Erythroblast (primary cell): ENCODE measurements at regions not wholly inside any gene's neighbourhood (a gene's known extent, or its start where the extent isn't known, plus 50 kb on each side); places are given as distances from the start of the nearest gene placed in this dataset.
"Not testable (repeated sequence)": the region's sequence is repeated elsewhere in the genome, so short reads cannot be mapped to it uniquely, and the experiment has no call there.

Source experiments
- DNase-seq, 2 experiments: peaks; one replicate each; lab custom pipeline; 2025; lab: John Stamatoyannopoulos, UW
- GATA1 ChIP-seq: IDR thresholded peaks from 2 replicates; pipeline ENCODE4 v1.6.1; 2011; ENCODE audit warnings: low read depth, mild to moderate bottlenecking, control low read depth, low read length, moderate library complexity
- POLR2A ChIP-seq: IDR thresholded peaks from 2 replicates; pipeline ENCODE4 v1.6.1; 2011; ENCODE audit warnings: mild to moderate bottlenecking, low read length

DNA sequence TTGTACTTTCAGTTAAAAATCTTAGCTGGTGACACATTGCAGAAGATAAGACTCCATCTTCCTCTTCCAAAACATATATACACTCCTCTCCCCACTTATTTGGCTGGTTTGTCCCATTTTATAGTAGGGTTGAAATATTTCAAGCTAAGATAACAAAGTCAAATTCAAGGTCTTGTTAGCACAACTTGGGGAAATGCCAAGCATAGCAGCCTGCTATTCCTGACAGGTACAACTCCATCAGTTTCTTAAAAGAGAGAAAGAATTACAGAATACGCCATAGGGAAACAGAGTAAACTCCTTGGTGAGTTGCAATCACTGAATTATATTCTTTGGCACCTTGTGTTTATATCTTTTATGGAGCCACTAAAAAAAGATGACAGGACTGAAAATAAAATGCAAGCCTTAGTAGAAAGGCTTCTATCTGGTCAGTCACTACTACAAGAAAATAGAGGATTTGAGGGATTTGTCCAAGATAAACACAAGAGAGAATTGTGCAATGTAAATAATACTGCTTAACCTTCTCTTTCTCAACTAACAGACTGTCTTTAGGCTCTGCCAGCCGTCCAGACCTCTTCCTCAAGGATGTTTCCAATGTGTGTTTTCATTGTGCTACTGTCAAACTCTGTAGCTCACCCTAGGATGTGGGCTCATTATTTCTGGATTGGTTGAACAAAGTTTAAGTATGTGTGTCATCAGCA lies 170.3 kb downstream of the VEGFC start:
- DNase-seq, result no peak
- no peak for TF ChIP-seq GATA1
- TF ChIP-seq POLR2A, result no peak

DNA sequence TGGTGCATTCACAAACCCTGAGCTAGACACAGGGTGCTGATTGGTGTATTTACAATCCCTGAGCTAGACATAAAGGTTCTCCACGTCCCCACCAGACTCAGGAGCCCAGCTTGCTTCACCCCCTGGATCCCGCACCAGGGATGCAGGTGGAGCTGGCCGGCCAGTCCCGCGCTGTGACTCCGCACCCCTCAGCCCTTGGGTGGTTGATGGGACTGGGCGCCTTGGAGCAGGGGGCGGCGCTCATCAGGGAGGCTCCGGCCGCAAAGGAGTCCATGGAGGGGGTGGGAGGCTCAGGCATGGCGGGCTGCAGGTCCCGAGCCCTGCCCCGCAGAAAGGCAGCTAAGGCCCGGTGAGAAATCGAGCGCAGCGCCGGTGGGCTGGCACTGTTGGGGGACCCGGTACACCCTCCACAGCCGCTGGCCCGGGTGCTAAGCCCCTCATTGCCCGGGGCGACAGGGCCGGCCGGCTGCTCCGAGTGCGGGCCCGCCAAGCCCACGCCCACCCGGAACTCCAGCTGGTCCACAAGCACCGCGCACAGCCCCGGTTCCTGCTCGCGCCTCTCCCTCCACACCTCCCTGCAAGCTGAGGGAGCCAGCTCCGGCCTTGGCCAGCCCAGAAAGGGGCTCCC lies 167.6 kb downstream of the VEGFC start:
- not testable (repeated sequence) for DNase-seq

DNA sequence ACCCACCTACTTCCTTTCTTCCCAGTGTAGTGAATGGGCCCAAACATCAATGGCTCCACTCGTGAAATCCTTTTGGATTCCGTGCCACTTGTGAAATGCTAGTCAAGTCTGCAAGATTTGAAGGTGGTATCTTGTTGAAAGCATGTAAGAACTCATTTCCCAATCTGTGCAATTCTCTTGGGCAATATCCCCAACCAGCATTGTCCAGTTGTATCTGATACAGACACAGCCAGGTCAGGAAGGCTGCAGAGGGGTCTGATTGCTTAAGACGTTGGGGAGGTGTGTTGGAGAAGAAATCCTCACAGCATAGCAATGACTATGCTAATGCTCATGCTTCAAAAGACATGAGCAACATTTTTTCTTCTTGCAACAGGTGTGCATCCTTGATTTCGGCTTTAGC lies 164.8 kb downstream of the VEGFC start:
- no peak for TF ChIP-seq GATA1
- TF ChIP-seq POLR2A, result no peak
- no peak for DNase-seq

DNA sequence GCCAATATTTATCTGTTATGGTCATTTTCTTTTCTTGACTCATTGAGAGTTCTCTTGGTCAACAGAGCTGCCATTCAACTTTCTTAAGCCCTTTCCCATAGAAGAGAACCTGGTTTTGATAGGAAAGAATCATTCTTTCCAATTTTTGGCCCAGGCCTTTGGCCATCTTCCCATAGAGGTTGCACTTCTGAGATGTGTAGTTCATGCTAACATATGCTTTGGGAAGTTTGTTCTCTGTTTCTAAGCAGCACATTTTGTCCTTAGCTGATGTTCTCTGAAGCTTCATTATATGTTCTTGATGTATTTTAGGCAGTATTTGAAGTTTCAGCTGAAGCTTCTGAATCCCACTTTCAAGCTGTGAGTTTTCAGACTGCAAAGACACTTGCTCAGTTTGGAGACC lies 161.1 kb downstream of the VEGFC start:
- DNase-seq, result no peak
- no peak for TF ChIP-seq GATA1
- TF ChIP-seq POLR2A, result no peak
